ENCODE measurements at regions not wholly inside any gene's neighbourhood (a gene's known extent, or its start where the extent isn't known, plus 50 kb on each side); places are given as distances from the start of the nearest gene placed in this dataset.
A peak's percentile ranks its signal among the peaks of the same experiment; 100 is the strongest.

DNA sequence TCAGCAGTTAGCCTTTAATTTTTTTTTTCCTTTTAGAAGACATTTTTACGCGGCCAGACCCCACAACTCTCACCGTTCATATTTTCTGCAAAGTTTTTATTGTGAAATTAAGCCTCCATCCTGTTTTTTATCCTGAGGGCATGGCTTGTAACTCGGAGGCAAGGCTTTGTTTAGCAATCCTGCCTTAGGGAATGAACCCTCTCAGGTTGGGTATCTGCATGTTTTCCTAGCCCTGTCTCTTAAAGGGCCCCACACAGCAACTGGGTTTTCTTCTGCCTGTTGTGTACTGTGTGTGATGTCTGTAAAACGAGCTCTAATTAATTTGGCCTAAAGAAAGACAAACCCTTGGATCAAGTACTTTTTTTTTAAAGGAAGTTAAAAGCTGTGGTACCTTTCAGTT, 130.2 kb upstream of the COBL start:
- Mint-ChIP-seq H3K9me3 (ENCODE audit: unreplicated experiment) (peaks cover 4% of the 10 kb centered on the region), H3K4me1 (ENCODE audit: low read depth, unreplicated experiment) (peaks cover 5% of the 10 kb centered on the region), H3K36me3 (ENCODE audit: unreplicated experiment) (peaks cover 12% of the 10 kb centered on the region), H3K27me3 (ENCODE audit: unreplicated experiment) (peaks cover 4% of the 10 kb centered on the region), H3K27ac (ENCODE audit: unreplicated experiment) (peak overlapping the region; percentile 9), H3K4me3 (ENCODE audit: unreplicated experiment) (peak overlapping the region; percentile 5)
- TF ChIP-seq, protein P1, sequence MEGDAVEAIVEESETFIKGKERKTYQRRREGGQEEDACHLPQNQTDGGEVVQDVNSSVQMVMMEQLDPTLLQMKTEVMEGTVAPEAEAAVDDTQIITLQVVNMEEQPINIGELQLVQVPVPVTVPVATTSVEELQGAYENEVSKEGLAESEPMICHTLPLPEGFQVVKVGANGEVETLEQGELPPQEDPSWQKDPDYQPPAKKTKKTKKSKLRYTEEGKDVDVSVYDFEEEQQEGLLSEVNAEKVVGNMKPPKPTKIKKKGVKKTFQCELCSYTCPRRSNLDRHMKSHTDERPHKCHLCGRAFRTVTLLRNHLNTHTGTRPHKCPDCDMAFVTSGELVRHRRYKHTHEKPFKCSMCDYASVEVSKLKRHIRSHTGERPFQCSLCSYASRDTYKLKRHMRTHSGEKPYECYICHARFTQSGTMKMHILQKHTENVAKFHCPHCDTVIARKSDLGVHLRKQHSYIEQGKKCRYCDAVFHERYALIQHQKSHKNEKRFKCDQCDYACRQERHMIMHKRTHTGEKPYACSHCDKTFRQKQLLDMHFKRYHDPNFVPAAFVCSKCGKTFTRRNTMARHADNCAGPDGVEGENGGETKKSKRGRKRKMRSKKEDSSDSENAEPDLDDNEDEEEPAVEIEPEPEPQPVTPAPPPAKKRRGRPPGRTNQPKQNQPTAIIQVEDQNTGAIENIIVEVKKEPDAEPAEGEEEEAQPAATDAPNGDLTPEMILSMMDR (IDR thresholded peaks at IDR 0.05; ENCODE audit: partially characterized antibody, unreplicated experiment) = no peak
- no peak for DNase-seq

DNA sequence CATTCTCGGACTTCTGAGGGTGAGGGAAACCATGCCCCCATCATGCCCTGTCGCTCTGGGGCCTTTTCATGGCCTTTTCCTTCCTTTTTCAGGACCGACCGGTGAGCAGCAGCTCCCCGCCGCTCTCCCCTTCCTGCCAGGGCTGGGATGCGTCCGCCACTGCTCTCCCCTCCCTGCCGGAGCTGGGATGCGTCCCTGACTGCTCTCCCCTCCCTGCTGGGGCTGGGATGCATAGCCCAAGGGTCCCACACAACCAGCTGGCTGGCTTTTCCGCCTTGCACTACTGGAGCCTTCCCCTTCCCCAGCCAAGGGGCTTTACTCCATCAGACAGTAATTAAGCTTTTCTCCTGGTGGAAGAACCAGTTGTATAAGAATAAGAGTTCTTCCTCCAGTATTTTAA, 129.7 kb upstream of the COBL start:
- peaks cover 12% of the 10 kb centered on the region for H3K36me3 Mint-ChIP-seq (ENCODE audit: unreplicated experiment)
- TF ChIP-seq, protein P1 (IDR thresholded peaks at IDR 0.05; ENCODE audit: partially characterized antibody, unreplicated experiment) = no peak
- H3K27me3 Mint-ChIP-seq (ENCODE audit: unreplicated experiment) = peaks cover 4% of the 10 kb centered on the region
- peaks cover 5% of the 10 kb centered on the region for H3K4me1 Mint-ChIP-seq (ENCODE audit: low read depth, unreplicated experiment)
- H3K4me3 Mint-ChIP-seq (ENCODE audit: unreplicated experiment) = peak overlapping the region; percentile 5
- H3K9me3 Mint-ChIP-seq (ENCODE audit: unreplicated experiment) = peaks cover 4% of the 10 kb centered on the region
- no peak for DNase-seq
- peak overlapping the region; percentile 9 for H3K27ac Mint-ChIP-seq (ENCODE audit: unreplicated experiment)

DNA sequence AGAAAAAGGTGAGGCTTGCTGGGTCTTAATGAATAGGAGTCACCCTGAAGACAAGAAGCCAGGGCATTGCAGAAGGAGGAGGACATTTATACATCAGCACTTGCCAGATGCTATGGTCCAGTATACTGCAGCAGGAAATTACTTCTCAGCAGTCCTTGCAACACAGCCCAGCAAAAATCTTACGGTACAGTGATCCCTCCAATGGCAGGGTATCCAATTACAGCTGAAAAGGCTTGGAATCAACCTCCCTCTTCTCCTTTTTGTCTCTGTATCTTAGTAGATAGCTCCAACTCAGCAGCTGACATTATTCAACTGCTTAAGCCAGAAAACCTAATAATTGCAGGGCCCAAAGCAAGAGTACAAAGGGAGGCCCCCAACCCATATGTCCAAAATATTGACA, 128.3 kb upstream of the COBL start:
- H3K27ac Mint-ChIP-seq (ENCODE audit: unreplicated experiment) = no peak overlapping the region
- peaks cover 5% of the 10 kb centered on the region for H3K4me1 Mint-ChIP-seq (ENCODE audit: low read depth, unreplicated experiment)
- H3K36me3 Mint-ChIP-seq (ENCODE audit: unreplicated experiment) = peaks cover 12% of the 10 kb centered on the region
- no peak overlapping the region for H3K4me3 Mint-ChIP-seq (ENCODE audit: unreplicated experiment)
- TF ChIP-seq, protein P1 (IDR thresholded peaks at IDR 0.05; ENCODE audit: partially characterized antibody, unreplicated experiment) = no peak
- DNase-seq = no peak
- no peaks in the 10 kb centered on the region for H3K27me3 Mint-ChIP-seq (ENCODE audit: unreplicated experiment)
- H3K9me3 Mint-ChIP-seq (ENCODE audit: unreplicated experiment) = peaks cover 6% of the 10 kb centered on the region

DNA sequence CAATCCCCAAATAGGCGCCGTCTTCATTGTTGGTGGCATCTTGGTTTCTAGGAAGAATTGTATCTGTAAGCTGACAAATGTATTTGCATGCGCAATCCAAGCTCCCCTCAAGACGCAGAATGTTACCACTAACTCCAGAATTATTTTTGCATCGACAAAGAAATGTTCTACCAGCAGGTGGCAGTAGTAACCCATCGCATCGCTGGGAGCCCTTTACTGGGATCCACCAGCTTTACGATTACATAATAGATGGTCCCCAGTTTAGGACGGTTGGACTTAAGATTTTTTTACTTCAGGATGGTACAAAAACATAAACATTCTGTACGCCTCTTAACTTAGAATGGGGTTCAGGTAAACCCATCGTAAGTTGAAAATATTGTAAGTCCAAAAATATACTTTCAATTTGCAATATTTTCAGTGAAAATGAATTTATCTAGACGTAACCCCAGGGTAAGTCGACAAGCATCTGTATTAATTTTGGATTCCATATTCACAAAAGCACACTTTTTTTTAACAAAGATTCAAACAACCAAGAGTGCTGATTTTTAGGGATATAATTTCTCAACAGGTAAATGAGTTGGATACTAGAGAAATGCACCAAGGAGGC, 114.0 kb upstream of the COBL start:
- peaks cover 2% of the 10 kb centered on the region for H3K4me1 Mint-ChIP-seq (ENCODE audit: low read depth, unreplicated experiment)
- H3K9me3 Mint-ChIP-seq (ENCODE audit: unreplicated experiment) = peaks cover 5% of the 10 kb centered on the region
- TF ChIP-seq, protein P1 (IDR thresholded peaks at IDR 0.05; ENCODE audit: partially characterized antibody, unreplicated experiment) = peak; percentile 93
- no peaks in the 10 kb centered on the region for H3K27me3 Mint-ChIP-seq (ENCODE audit: unreplicated experiment)
- no peaks in the 10 kb centered on the region for H3K36me3 Mint-ChIP-seq (ENCODE audit: unreplicated experiment)
- H3K27ac Mint-ChIP-seq (ENCODE audit: unreplicated experiment) = no peak overlapping the region
- peak; percentile 71 for DNase-seq
- H3K4me3 Mint-ChIP-seq (ENCODE audit: unreplicated experiment) = no peak overlapping the region

DNA sequence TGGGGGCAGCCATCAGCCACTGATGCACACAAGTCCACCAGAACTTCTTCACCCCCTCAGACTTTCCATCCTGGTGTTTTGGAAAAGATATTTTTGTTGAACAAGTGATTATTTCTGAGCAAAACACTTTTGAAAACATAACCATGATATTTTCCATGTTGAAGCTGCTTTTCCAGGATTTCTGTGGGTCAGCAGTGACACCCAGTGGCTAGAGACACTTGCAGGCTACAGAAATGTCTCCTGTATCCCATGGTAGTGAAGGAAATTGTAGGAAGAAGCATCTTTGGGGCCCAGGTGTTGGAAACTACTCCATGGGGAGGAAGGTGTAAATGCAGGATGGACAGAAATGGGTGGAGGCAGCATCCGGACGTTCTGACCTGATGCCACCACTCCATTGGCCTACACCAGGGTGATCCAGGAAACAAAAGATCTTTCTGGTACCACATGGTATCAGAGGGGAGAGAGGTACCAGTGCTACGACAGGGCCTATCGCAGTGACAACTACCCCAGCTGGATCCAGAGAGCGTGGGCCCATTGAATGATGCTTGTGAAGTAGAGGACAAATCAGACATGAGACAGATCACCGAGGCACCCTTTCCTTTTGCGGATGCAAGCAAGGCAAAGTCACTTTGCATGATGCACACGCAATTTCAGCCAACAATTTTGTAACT, 111.7 kb upstream of the COBL start:
- Mint-ChIP-seq H3K4me1 (ENCODE audit: low read depth, unreplicated experiment) (peaks cover 2% of the 10 kb centered on the region), H3K36me3 (ENCODE audit: unreplicated experiment) (no peaks in the 10 kb centered on the region), H3K27ac (ENCODE audit: unreplicated experiment) (no peak overlapping the region), H3K9me3 (ENCODE audit: unreplicated experiment) (peaks cover 3% of the 10 kb centered on the region), H3K27me3 (ENCODE audit: unreplicated experiment) (no peaks in the 10 kb centered on the region), H3K4me3 (ENCODE audit: unreplicated experiment) (no peak overlapping the region)
- DNase-seq = peak; percentile 50
- TF ChIP-seq, protein P1 (IDR thresholded peaks at IDR 0.05; ENCODE audit: partially characterized antibody, unreplicated experiment) = no peak
